GM12878 (cell line): ENCODE measurements at regions not wholly inside any gene's neighbourhood (a gene's known extent, or its start where the extent isn't known, plus 50 kb on each side); places are given as distances from the start of the nearest gene placed in this dataset.

Experiments
- ATAC-seq: fragments of 200-7000 bp; cut with Tn5 transposase; 3 replicates; pipeline ENCODE4 v1.9.1; 2020; ENCODE audit warnings: mild to moderate bottlenecking, moderate library complexity
- BruUV-seq: library from RNA; stranded (reverse); fragments of 400-500 nt; replicated peaks from 2 replicates; lab custom pipeline; 2021; lab: Mats Ljungman, UMichigan
- CTCF ChIA-PET: fragments of 300-600 bp; sonication (Branson Sonifier 250); formaldehyde crosslinking; extraction: SDS; loops from one replicate; lab custom pipeline; 2021; ENCODE audit warnings: inconsistent platforms; lab: Yijun Ruan, JAX
- POLR2A ChIA-PET: fragments of 350-600 bp; formaldehyde crosslinking; extraction: SDS; loops from one replicate; lab custom pipeline; 2021; ENCODE audit warnings: inconsistent platforms; lab: Charles Lee
- RAD21 ChIA-PET: fragments of 300-600 bp; sonication (Branson Sonifier 250); formaldehyde crosslinking; loops from one replicate; lab custom pipeline; 2023; ENCODE audit warnings: antibody characterized with exemption; ENCODE audit not compliant: unreplicated experiment; lab: Charles Lee
- SMC1A ChIA-PET: fragments of 300-600 bp; sonication (Branson Sonifier 250); formaldehyde crosslinking; loops from one replicate; lab custom pipeline; 2023; ENCODE audit not compliant: unreplicated experiment, uncharacterized antibody; lab: Charles Lee
- DNase-seq: peaks from one replicate; pipeline ENCODE4 v3.0.0-alpha.2; 2011; ENCODE audit warnings: low read depth, low spot score
- FAIRE-seq: peaks from 3 replicates; lab custom pipeline; 2011; peaks lifted over from hg19 to GRCh38; lab: Jason Lieb, UNC
- H2AFZ ChIP-seq: 2 replicates; pipeline ENCODE4 v1.6.0; 2011; ENCODE audit warnings: low read depth, low read length, control low read depth; ENCODE audit not compliant: control insufficient read depth
- H3K27ac ChIP-seq: 2 replicates; pipeline ENCODE4 v1.5.1; 2011; ENCODE audit warnings: control low read depth; ENCODE audit not compliant: control insufficient read depth, insufficient read depth
- H3K27me3 ChIP-seq, 2 experiments: replicated peaks in 1 of 2; 2 replicates each; pipeline versions ENCODE4 v1.6.0 to v1.6.1; 2011; ENCODE audit warnings: low read length in 1 of 2; ENCODE audit not compliant: control insufficient read depth in 2 of 2, insufficient read depth in 2 of 2
- H3K36me3 ChIP-seq, 2 experiments: 2 replicates each; pipeline ENCODE4 v1.5.1; 2011; ENCODE audit warnings: low read length in 1 of 2; ENCODE audit not compliant: control insufficient read depth in 2 of 2, insufficient read depth in 2 of 2
- H3K4me1 ChIP-seq: 2 replicates; pipeline ENCODE4 v1.6.1; 2011; ENCODE audit warnings: mild to moderate bottlenecking, low read length, moderate library complexity, mixed read lengths; ENCODE audit not compliant: control insufficient read depth, insufficient read depth
- H3K4me2 ChIP-seq: 2 replicates; pipeline ENCODE4 v1.6.0; 2011; ENCODE audit warnings: control low read depth; ENCODE audit not compliant: control insufficient read depth, insufficient read depth
- H3K4me3 ChIP-seq: fragments of 200-600 bp; sonication (generic); 2 replicates; pipeline ENCODE4 v1.5.1; 2016
- H3K79me2 ChIP-seq: 2 replicates; pipeline ENCODE4 v1.6.0; 2011; ENCODE audit warnings: low read length; ENCODE audit not compliant: control insufficient read depth, insufficient read depth
- H3K9ac ChIP-seq: 2 replicates; pipeline ENCODE4 v1.8.0; 2011; ENCODE audit warnings: low read length, control low read depth, mixed read lengths; ENCODE audit not compliant: control insufficient read depth, insufficient read depth
- H3K9me3 ChIP-seq: replicated peaks from 3 replicates; pipeline ENCODE4 v1.5.1; 2011; ENCODE audit warnings: mild to moderate bottlenecking, low read length; ENCODE audit not compliant: control insufficient read depth, insufficient read depth
- H4K20me1 ChIP-seq: 2 replicates; pipeline ENCODE4 v1.6.0; 2011; ENCODE audit not compliant: control insufficient read depth, insufficient read depth
- EGR1 ChIP-seq, 2 experiments: IDR thresholded peaks; 1 replicate in 1 of 2; 2 replicates in 1 of 2; pipeline ENCODE4 v1.6.1; 2011 to 2012; ENCODE audit warnings: low read depth in 2 of 2, low read length in 2 of 2, borderline replicate concordance in 1 of 2, mild to moderate bottlenecking in 1 of 2, moderate library complexity in 1 of 2
- EP300 ChIP-seq, 2 experiments: fragments of 150-350 bp in 1 of 2; IDR thresholded peaks; 2 replicates each; pipeline ENCODE4 v1.6.1; 2011 to 2012; ENCODE audit warnings: low read depth in 2 of 2, low read length in 2 of 2, borderline replicate concordance in 1 of 2, improper control_type of control experiment in 1 of 2, inconsistent platforms in 1 of 2; ENCODE audit not compliant: control insufficient read depth in 1 of 2
- MYB ChIP-seq: fragments of 150-350 bp; IDR thresholded peaks from 2 replicates; pipeline ENCODE4 v1.6.1; 2014; ENCODE audit warnings: mild to moderate bottlenecking, low read depth, low read length, borderline replicate concordance
- RAD21 ChIP-seq: IDR thresholded peaks from 2 replicates; pipeline ENCODE4 v1.6.1; 2011; ENCODE audit warnings: mild to moderate bottlenecking, low read depth, low read length, moderate library complexity; ENCODE audit not compliant: insufficient read depth
- TBL1XR1 ChIP-seq: IDR thresholded peaks from 2 replicates; pipeline ENCODE4 v1.6.1; 2012; ENCODE audit warnings: low read depth, low read length, improper control_type of control experiment
- YBX1 ChIP-seq: fragments of 450-650 bp; IDR thresholded peaks from 2 replicates; pipeline ENCODE4 v1.6.1; 2016; ENCODE audit warnings: antibody characterized with exemption
- WGBS: methylation state at CpG from one replicate; pipeline ENCODE4 v1.1.6; 2016; ENCODE audit warnings: low lambda C conversion rate; ENCODE audit not compliant: insufficient replicate concordance, insufficient coverage; ENCODE audit errors: missing lambda C conversion rate; 5-methylcytosine and 5-hydroxymethylcytosine counted together
- in situ Hi-C: fragments of 300-500 bp; cut with MboI; formaldehyde crosslinking; loops from 9 replicates; pipeline ENCODE4 v1.14.3; 2018; ENCODE audit warnings: mixed read lengths
- intact Hi-C: fragments of 100-400 bp; cut with micrococcal nuclease; formaldehyde crosslinking; loops from one replicate; pipeline ENCODE4 v1.14.2; 2022; ENCODE audit not compliant: unreplicated experiment
- TF ChIP-seq, protein P1 (sequence below), 3 experiments: IDR thresholded peaks in 2 of 3; conservative IDR thresholded peaks in 1 of 3; 2 replicates each; pipeline ENCODE4 v1.5.1; 2011; ENCODE audit warnings: low read depth in 3 of 3, low read length in 3 of 3, mild to moderate bottlenecking in 3 of 3, control low read depth in 2 of 3, moderate library complexity in 2 of 3, inconsistent platforms in 1 of 3, mixed read lengths in 1 of 3; ENCODE audit not compliant: control insufficient read depth in 2 of 3, insufficient read depth in 1 of 3; ENCODE audit errors: extremely low read depth in 1 of 3

DNA sequence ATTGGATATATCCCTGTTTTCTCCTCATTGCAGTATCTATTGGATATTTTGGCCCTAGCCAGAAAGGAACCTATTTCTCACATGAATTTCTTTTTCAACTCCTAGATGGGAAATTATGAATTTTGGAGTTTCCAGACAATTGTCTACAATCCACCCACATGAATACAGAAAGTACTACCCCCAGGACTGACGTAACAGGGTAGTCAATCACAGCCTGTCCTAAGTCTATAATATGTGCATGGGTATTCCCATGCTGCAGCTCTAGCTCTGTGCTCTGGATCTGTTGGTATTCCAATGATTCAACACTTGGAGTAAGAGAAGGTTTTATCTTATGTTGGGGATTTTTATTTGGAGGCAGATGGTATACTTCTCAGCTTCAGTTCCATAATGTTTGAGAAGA, 393.1 kb upstream of the ARRDC4 start:
- Histone ChIP-seq H3K9me3 (no peaks in the 10 kb centered on the region), H2AFZ (no peak overlapping the region), H4K20me1 (no peaks in the 10 kb centered on the region), H3K27ac (no peak overlapping the region), H3K36me3 (no peaks in the 10 kb centered on the region), H3K4me1 (no peaks in the 10 kb centered on the region), H3K27me3 (no peaks in the 10 kb centered on the region), H3K9ac (no peak overlapping the region), H3K4me3 (no peak overlapping the region), H3K79me2 (no peaks in the 10 kb centered on the region), H3K4me2 (no peak overlapping the region)
- ChIA-PET CTCF (interaction anchor here (0.6 to 1.7 kb wide), 2 partner anchors 17 to 694 kb away, joined by 3 to 4 read pairs; no protein-coding TSS in a partner anchor), POLR2A (no interaction called here), SMC1A (no interaction called here), RAD21 (no interaction called here)
- no TSS peak for BruUV-seq
- in situ Hi-C loops = no loop called here
- no peak for ATAC-seq
- intact Hi-C loops = no loop called here
- 0% methylated on average over 1 of the region's 1 CpG for WGBS
- no peak for FAIRE-seq
- TF ChIP-seq YBX1 (no peak), EP300 (IDR thresholded peaks at IDR 0.05; ENCODE audit: borderline replicate concordance in 1 of 2, control insufficient read depth in 1 of 2, low read depth in 2 of 2, low read length in 2 of 2) (no peak), RAD21 (no peak), MYB (no peak), EGR1 (IDR thresholded peaks at IDR 0.05; ENCODE audit: borderline replicate concordance in 1 of 2, low read depth in 2 of 2, low read length in 2 of 2) (no peak), TBL1XR1 (no peak)
- TF ChIP-seq, protein P1, sequence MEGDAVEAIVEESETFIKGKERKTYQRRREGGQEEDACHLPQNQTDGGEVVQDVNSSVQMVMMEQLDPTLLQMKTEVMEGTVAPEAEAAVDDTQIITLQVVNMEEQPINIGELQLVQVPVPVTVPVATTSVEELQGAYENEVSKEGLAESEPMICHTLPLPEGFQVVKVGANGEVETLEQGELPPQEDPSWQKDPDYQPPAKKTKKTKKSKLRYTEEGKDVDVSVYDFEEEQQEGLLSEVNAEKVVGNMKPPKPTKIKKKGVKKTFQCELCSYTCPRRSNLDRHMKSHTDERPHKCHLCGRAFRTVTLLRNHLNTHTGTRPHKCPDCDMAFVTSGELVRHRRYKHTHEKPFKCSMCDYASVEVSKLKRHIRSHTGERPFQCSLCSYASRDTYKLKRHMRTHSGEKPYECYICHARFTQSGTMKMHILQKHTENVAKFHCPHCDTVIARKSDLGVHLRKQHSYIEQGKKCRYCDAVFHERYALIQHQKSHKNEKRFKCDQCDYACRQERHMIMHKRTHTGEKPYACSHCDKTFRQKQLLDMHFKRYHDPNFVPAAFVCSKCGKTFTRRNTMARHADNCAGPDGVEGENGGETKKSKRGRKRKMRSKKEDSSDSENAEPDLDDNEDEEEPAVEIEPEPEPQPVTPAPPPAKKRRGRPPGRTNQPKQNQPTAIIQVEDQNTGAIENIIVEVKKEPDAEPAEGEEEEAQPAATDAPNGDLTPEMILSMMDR (IDR thresholded peaks at IDR 0.05 in 2 of 3, conservative IDR thresholded peaks at IDR 0.05 in 1 of 3; ENCODE audit: control insufficient read depth in 2 of 3, extremely low read depth in 1 of 3, insufficient read depth in 1 of 3, low read depth in 3 of 3, low read length in 3 of 3) = no peak
- DNase-seq = no peak
